ENCODE measurements at regions not wholly inside any gene's neighbourhood (a gene's known extent, or its start where the extent isn't known, plus 50 kb on each side); places are given as distances from the start of the nearest gene placed in this dataset.
"Not testable (repeated sequence)": the region's sequence is repeated elsewhere in the genome, so short reads cannot be mapped to it uniquely, and the experiment has no call there.

GRCh38 chr10:22120072-22120471 is 97.7 kb downstream of the EBLN1 start:
- TF ChIP-seq CTCF, POLR2A, EP300 (IDR thresholded peaks at IDR 0.05): not testable (repeated sequence)

Measured in ovary (tissue), 3 donors.